ENCODE measurements at regions not wholly inside any gene's neighbourhood (a gene's known extent, or its start where the extent isn't known, plus 50 kb on each side); places are given as distances from the start of the nearest gene placed in this dataset.

DNA sequence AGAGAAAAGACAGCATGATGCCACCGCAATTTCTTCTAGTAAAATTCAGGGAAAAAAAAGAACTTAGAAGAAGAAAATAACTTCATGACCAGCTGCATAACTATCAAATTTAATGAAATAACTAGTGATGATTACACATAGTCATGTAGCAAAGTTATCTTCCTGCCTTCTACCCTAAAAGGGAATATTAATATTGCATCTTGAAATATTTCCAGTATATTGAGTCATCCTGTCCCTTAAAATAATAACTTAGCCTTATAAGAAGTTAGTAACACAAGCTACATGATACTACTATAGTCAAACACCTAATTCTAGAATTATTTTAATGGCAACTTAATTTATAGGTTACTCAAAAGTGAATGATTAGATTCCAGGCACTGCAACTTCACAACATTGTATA lies 289.2 kb downstream of the KLF12 start:
- TF ChIP-seq TOX (CRISPR knock-in tag; IDR thresholded peaks at IDR 0.05; ENCODE audit: borderline replicate concordance) = no peak
- TF ChIP-seq PATZ1 (CRISPR knock-in tag; IDR thresholded peaks at IDR 0.05; ENCODE audit: borderline replicate concordance) = no peak
- TF ChIP-seq ZFP30 (CRISPR knock-in tag; IDR thresholded peaks at IDR 0.05) = no peak
- TF ChIP-seq GLIS3 (CRISPR knock-in tag; IDR thresholded peaks at IDR 0.05) = no peak
- 0 out of 2 replicates have a peak, but pooled peaks have one; percentile 25 for TF ChIP-seq ISL1 (CRISPR knock-in tag; IDR thresholded peaks at IDR 0.05)
- no peak for TF ChIP-seq CSDC2 (CRISPR knock-in tag; IDR thresholded peaks at IDR 0.05)
- no peak for TF ChIP-seq ESRRG (CRISPR knock-in tag; IDR thresholded peaks at IDR 0.05)
- no peak for TF ChIP-seq ZNF70 (CRISPR knock-in tag; IDR thresholded peaks at IDR 0.05)
- no peak for TF ChIP-seq OSR1 (CRISPR knock-in tag; IDR thresholded peaks at IDR 0.05)
